Right ventricle myocardium inferior (tissue), 1 donor: ENCODE measurements at regions not wholly inside any gene's neighbourhood (a gene's known extent, or its start where the extent isn't known, plus 50 kb on each side); places are given as distances from the start of the nearest gene placed in this dataset.
A peak's percentile ranks its signal among the peaks of the same experiment; 100 is the strongest.

Experiments used
- ATAC-seq: fragments of 200-7000 bp; cut with Tn5 transposase; one replicate; pipeline ENCODE4 v1.9.1; 2020; ENCODE audit warnings: mild to moderate bottlenecking, moderate library complexity
- DNase-seq: peaks from one replicate; pipeline ENCODE4 v3.0.0; 2021; ENCODE audit errors: missing footprints
- intact Hi-C: fragments of 100-400 bp; cut with DNase I; formaldehyde crosslinking; loops from one replicate; pipeline ENCODE4 v1.11.0; 2022
- donor health status: DM: no; HTN: yes; CAD: no; lungs with severe emphysema.

DNA sequence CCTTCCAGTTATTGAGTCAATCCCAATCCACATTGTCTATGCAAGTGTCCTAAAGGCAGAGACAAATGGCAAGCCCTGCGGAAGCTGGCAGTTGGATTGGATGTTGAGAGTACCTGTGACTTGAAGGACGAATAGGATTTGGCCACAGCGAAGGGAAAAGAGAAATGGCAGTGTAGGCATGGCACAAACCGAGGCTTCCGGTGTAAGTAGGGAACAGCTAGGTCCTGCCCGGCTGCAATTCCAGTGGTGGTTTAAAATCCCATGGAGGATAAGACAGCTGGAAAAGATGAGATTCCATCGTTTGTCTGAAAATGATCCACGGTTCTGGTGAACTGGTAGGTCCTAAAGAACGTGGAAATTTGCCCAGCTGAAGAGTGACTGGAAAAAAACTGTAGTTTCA, 296.2 kb downstream of the TCERG1L start:
- intact Hi-C loops, result no loop called here
- ATAC-seq, result no peak
- no peak for DNase-seq

DNA sequence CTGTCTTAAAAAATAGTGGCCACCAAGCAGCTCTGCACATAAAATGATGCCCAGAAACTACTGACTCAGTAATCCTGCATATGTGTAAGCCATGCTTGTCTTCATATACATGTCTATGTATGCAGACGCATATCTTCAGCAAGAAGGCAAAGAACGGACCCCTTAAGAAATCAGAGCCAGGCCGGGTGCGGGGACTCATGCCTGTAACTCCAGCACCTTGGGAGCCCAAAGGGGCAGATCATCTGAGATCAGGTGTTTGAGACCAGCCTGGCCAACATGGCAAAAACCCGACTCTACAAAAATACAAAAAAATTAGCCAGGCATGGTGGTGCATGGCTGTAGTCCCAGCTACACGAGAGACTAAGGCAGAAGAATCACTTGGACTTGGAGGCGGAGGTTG, 295.0 kb downstream of the TCERG1L start:
- DNase-seq, result no peak
- ATAC-seq, result no peak
- intact Hi-C loops, result no loop called here

DNA sequence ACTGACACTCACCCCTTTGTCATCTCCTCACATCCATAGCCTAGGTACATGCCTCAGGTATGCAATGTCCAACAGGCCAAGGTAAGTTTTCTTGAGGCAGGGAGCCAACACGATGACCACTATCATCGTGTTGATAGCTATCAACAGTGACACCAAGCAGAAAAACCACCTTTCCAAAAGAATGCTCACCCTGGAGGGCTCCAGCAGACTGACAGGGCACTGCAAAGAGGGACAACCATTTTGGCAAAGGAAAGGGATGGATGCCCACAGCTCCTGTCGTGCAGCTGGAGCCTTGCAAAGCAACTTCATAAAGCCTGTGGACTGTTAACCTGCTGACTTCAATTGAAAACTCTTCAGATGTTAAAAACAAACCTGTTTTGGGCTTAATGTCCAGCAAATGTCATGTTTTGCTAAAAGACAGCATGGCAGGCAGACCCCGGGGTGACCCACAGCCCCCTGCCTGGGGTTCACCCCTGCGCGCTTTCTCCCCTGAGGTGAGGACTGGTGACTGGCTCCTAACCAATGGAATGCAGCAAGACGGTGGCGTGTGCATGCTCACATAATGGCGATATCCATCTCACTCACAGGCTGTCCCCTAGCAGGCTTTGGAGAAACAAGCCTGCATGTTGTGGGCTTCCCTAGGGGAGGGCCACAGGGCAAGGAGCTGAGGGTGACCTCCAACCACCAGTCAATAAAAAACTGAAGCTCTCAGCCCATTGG, 293.8 kb downstream of the TCERG1L start:
- intact Hi-C loops, result no loop called here
- ATAC-seq, result no peak

DNA sequence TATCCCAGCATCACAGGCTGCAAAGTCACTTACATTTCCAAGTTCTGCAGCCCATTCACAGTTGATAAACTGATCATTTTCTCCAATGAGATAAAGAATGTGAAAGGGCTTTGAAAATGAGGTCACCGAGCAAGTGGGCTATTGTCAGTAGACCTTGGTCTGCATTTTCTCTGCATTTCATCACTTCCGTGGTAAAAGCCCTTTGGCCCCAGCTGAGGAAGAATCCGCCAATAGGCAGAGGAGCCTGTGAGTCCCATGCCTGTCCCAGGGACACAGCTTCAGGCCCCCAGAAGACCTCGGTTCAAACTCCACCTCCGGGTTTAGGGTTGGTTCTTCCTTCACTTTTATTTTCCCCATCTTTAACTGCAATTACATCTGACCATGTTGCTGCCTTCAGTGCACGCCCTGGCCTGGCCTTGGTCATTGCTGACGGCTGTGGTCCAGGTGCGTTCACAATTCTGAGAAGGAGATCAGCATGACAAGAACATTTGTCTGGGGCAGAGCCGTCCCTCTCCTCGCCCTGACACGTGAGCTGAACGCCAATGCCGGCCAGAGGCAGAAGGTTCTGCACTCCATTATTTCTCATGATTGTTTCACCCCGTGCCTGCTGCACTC, 292.5 kb downstream of the TCERG1L start:
- no peak for ATAC-seq
- DNase-seq, result no peak
- intact Hi-C loops, result no loop called here

More for the DNA sequence above, 293.8 kb downstream of the TCERG1L start:
- no peak for DNase-seq

DNA sequence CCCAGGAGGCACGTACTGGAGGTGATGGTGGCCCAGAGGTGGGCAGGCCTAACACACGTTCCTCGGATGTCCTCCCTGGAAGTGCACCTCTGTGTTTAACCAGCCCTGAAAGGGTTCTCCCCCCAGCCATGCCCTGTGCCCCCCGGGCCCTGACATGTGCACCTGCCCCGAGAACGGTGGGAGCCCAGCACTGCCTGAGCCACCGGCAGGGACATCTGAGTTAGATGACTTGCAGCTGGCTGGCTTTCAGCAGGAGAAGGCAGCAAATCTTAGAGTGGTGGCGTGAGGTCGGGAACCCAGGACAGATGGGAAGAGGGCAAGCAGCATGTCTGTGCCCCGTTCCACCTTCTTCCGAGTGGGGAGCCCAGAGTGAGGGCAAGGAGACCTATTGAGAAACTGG, 291.8 kb downstream of the TCERG1L start:
- no peak for ATAC-seq
- no peak for DNase-seq
- intact Hi-C loops, result no loop called here

DNA sequence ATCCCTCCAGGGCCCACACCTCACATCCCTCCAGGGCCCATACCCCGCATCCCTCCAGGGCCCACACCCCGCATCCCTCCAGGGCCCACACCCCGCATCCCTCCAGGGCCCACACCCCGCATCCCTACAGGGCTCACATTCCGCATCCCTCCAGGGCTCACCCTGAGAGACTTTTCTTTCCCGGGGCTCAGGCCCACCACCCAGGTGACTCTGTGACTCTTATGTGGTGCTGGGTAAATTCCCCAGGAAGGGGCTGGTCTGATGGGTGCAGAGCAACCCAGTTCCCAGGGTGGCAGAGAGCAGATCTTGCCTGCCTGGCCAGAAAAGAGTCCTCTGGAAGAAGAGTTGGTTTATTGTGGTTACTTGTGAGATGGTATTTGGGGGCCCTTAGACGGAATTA, 290.7 kb downstream of the TCERG1L start:
- DNase-seq (no peak), ATAC-seq (no peak)
- intact Hi-C loops, result no loop called here

DNA sequence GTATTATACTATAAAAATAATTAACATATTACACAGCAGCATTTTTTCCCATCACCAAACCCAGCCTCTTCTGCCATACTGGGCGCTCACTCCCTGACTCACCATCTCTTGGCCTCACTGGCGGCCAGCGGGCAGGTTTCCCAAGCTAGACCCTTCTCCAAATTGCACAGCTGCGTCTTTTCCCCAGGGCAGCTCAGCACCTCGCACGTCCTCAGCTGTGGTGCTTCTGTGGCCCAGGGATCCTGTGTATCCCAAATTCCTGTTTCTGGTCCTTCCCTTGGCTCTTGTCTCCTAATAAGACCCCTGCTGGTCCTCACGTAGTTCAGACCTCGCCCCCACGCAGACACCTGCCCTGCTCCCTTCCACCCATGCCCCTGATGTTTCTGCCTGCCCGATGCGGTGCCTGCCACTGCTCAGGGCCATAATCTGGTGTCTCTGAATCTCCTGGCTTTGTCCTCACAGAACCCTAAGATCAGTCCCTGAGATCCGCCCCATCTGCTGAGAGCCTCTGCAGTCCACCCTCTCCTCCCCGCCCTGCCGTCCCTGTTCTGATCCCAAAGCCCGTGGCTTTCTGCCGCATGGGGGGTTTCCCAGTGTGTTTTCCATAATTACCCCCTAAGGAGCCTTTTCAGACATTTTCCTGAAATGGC, 290.1 kb downstream of the TCERG1L start:
- DNase-seq (peak; percentile 68), ATAC-seq (peak; percentile 53)
- intact Hi-C loops, result no loop called here

DNA sequence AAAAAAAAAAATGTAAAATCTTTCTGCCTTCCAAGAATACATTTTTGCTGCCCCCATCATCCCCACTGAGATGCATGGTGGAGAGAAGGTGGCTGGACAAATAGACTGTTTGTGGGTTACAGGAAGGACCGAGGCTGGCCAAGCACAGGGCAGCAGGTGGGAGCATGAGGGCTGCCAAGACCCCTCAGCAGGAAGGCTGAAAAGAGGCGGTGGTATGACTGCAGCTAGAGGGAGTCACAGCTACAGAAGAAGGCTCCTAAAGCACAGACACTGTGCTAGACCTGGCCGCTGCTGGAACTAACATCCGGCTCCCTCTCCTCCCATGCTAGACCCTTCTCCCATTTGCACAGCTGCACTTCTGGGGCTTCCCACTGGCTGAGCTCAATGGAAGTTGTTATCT, 289.6 kb downstream of the TCERG1L start:
- ATAC-seq (no peak), DNase-seq (no peak)
- intact Hi-C loops, result no loop called here

DNA sequence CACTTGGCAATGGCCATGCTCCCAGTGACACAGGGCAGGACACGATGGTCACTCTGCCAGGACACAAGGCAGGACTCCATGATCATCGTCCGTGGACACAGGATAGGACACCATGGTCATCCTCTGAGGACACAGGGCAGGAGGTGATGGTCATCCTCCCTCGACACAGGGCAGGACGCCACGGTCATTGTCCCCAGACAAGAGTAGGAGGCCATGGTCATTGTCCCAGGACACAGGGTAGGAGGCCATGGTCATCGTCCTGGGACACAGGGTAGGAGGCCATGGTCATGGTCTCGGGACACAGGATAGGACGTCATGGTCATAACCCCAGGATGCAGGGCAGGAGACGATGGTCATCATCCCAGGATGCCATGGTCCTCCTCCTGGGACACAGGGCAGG, 289.2 kb downstream of the TCERG1L start:
- intact Hi-C loops, result no loop called here
- ATAC-seq, result no peak

DNA sequence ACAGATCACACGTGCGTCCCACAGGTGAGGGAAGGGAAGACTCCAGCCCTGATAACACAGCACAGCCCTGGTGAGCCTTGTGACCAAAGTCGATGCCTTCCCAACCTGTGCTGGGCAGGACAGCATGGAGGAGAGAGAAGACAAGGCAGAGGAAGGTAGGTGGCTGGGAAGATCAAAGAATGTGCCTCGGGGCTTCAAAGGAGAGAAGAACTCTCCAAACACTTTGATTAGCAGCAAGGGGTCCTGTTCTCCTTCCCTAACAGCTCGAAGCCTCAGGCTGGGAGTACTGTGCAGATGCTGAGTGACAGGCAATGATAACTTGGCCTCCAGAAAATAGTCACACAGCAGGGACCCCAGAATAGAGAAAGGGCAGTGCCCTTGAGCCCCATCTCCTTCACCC, 288.5 kb downstream of the TCERG1L start:
- no peak for DNase-seq
- intact Hi-C loops, result no loop called here
- ATAC-seq, result no peak

More for the DNA sequence above, 289.2 kb downstream of the TCERG1L start:
- no peak for DNase-seq

DNA sequence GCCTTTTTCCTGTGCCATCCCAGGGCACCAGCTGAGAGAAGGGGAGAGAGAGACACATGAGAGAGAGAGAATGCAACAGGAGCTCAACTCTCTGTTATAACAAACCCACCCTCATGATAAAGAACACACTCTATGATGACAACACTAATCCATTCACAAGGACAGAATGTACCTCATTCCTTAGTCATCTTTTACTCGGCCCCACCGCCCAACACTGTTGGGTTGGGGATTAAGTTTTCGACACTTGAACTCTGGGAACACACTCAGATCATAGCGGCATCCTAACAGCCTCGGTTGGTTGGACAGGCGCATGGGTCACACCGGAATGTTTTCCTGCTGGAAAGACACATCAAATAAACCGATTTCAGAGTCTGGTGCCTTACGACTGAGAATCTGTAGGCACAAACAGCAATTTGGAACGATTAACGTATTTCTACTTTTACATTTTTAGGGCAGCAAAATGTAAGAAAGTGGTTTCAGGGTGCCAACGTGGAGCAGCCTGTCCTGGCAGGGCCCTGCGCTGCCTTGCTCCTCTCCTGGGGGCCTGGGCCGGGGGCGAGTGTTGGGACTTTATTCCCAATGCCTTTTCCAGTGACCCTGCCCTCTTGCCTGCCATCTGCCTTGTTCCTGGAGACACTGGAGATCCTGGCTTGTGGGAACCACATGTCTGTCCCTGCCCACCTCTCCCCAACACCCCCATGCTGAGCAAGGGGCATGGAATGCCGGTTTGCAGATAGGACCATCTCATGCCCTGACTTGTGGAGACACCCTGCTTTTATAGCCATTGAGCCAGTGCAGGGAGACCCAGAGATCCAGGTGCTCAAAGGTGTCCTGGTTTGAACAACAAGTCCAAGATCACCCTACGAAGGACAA, 287.0 kb downstream of the TCERG1L start:
- DNase-seq, result no peak
- intact Hi-C loops, result no loop called here
- ATAC-seq, result no peak

DNA sequence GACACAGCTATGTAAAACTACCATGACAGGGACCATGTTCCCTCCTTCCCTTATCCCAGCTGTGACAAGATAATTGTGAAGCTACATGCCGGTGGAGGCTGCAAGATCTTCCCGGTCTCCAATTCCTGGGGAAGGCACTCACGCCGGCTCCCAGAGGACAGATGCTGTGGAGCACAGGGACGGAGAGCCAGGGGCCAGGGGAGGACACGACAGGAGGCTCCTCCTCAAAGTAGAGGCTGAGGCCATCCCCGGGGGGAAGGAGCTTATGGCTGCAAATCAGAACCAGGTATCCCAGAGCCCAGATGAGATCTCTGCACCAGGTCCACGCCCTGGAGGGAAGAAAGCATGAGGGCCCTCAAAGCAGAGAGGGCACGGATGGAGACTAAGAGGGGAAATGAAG, 286.2 kb downstream of the TCERG1L start:
- ATAC-seq, result no peak
- intact Hi-C loops, result no loop called here

DNA sequence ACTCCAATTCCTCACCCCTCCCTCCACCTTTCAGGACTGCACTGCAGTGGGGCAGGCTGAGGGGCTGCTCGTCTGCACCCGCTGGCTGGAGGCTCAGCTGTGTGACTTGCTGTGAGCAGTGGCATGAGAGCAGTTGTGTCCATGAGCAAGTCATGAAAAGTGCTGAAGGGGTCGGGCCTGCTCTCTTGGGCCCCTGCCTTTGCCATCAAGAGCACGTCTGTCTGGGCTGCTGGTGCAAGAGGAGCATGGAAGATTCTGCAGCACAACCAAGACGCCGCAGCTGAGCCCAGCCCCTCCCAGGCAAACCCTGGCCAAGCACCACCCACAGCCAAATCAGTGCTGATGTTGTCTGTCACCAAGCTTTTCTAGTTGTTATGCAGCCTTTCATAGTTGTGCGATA, 284.3 kb downstream of the TCERG1L start:
- intact Hi-C loops, result no loop called here
- no peak for DNase-seq
- no peak for ATAC-seq

More for the DNA sequence above, 286.2 kb downstream of the TCERG1L start:
- DNase-seq, result no peak

DNA sequence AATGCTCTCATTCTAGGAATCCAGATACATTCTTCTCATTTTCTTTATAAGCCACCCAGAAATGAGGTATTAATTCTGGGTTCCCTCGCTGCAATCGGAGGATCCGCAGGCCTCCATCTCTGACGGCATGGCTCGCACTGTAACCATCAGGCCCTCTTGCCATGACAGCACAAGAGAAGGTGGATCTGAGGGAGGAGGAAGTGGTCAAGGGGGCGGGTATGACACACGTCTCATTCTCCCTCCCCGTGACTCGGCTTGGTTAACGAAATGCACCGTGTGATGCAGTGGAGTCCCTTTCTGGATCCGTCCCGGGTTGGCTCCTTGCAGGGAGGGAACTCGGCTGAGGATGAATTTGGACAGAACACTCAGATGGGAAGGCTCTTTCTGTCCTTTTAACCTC, 280.2 kb downstream of the TCERG1L start:
- peak; percentile 9 for DNase-seq
- intact Hi-C loops, result no loop called here
- no peak for ATAC-seq

DNA sequence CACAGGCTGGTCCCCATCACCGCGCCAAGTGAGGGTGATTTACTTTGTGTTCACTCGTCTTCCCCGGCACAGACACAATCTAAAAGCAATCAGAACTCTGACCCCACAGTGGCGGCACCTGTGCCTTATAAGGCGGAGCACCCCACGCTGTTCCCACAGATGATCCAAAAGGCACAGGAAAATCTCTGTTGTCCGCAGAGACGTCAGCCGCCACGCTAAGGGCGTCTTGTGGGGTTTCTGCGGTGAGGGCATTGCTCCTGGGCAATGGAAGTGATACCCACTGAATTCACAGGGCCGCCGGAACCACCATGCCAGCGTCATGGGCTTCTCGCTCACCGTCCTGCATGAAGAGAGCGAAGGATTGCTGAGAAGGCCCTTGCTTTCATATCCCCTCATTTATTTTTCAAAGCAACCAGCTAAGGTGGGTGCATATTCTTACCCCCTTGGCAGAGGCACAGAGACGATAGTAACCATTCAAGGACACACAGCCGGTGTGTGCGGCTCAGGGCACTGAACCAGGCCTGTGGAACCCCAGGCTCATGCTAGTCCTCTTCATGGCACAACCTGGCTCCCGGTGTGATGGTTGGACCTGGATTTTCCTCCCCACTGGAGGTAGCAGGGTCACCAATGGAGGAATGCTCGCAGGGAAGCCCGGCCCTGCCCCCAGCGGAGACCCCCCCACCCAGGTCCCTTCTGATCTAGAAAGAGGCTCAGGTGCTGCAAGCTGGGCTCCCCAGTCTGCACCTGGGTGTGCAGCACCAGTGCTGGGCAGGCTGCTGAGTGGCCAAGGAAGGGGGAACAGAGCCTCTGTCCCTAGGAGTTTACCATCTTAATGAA, 279.0 kb downstream of the TCERG1L start:
- ATAC-seq, result no peak
- DNase-seq, result no peak
- intact Hi-C loops, result no loop called here

DNA sequence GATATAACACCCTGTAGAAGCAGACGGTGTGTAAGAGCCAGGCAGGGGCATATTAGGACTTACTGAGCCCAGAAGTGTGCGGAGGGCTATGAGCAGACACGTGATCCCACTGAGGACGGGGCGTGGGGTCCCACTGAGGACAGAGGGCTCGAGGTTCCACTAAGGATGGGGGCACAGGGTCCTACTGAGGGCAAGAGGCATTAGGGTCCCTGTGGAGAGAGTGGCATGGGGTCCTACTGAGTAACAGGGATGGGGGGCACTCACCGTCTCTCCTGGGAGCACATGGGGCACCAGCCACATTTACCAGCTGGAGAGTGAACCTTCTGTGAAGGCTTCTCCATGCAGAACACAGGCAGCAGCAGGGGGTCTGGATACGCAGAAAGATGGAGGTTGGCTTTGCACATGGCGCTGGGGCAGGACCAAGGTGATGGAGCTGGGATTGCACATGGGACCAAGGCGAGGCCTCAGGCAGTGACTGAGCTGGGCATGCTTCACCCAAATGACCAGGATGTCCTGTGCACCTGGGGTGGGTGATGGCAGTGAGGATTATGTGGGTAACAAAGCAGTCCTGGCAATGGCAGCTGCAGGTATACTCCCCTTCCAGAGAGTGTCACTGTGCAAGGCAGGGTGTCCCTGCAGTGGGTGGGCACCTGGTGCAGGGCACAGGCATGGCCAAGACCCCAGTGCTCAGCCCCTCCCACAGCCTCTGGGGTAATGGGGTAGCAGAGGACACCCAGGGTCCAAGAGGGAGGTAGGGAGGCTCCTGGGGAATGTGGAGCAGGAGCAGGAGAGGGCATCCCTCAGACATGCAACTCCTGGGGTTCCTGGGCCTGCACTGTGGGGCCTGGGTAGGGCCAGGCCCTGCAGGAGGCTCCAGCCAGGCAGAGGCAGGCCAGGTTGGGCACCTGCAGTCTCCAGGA, 278.1 kb downstream of the TCERG1L start:
- intact Hi-C loops, result no loop called here
- no peak for DNase-seq
- no peak for ATAC-seq

DNA sequence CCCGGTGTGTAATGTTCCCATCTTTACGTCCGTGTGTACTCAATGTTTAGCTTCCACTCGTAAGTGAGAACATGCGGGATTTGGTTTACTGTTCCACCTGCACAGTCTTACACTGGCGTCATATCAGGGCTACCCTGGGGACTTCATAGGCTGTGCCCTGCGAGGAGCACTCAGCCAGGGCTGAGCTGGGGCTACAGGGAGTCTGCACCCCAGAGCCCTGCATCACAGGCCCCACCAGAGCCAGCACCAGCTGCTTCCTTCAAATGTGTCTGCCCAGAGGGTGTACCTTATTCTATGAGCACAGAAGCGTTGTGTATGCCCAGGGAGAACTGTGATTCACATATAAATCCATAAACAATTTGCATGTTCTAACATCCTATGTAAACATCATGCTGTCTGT, 277.1 kb downstream of the TCERG1L start:
- intact Hi-C loops, result no loop called here
- ATAC-seq (no peak), DNase-seq (no peak)

DNA sequence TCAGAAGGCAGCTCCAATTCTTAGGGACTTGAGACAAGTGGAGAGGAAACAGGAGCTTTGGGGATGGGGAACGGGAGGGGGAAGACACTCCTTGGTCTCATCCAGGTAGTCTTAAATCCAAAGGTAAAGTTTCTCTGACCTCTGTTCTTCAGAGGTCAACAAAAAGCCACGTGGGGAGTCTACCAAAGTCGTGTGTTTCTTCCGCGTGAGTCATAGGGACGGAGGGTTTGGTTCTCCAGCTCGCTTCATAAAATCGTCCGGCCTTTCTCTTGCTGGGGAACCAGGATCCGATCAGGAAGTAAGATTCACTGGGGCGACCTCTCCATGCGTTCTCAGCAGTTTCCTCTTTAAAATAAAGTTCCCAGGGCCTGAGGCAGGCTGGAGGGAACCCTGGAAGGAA, 275.7 kb downstream of the TCERG1L start:
- no peak for DNase-seq
- ATAC-seq, result no peak
- intact Hi-C loops, result no loop called here
